GM12875 (cell line): ENCODE measurements at regions not wholly inside any gene's neighbourhood (a gene's known extent, or its start where the extent isn't known, plus 50 kb on each side); places are given as distances from the start of the nearest gene placed in this dataset.
"Not testable (repeated sequence)": the region's sequence is repeated elsewhere in the genome, so short reads cannot be mapped to it uniquely, and the experiment has no call there.

ENCODE experiments used
- H3K4me3 ChIP-seq: one replicate; pipeline ENCODE4 v1.5.1; 2011; ENCODE audit warnings: low read depth, low read length, control low read depth
- TF ChIP-seq, protein P1 (sequence below): IDR thresholded peaks from 2 replicates; pipeline ENCODE4 v1.5.1; 2011; ENCODE audit warnings: low read depth, mild to moderate bottlenecking, control low read depth, inconsistent platforms, low read length, moderate library complexity, borderline replicate concordance; ENCODE audit not compliant: insufficient read depth

DNA sequence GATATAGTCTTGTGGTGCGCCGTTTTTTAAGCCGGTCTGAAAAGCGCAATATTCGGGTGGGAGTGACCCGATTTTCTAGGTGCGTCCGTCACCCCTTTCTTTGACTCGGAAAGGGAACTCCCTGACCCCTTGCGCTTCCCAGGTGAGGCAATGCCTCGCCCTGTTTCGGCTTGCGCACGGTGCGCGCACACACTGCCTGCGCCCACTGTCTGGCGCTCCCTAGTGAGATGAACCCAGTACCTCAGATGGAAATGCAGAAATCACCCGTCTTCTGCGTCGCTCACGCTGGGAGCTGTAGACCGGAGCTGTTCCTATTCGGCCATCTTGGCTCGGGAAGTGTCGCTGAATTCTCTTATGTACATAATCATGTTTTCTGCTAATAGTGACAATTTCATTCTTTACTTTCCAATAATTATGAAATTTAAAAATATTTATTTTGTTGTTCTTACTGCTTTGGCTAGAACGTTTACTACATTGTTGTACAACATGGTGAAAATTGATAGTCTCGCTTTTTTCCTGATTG is 61.2 kb upstream of the MINDY3 start:
- not testable (repeated sequence) for H3K4me3 ChIP-seq

DNA sequence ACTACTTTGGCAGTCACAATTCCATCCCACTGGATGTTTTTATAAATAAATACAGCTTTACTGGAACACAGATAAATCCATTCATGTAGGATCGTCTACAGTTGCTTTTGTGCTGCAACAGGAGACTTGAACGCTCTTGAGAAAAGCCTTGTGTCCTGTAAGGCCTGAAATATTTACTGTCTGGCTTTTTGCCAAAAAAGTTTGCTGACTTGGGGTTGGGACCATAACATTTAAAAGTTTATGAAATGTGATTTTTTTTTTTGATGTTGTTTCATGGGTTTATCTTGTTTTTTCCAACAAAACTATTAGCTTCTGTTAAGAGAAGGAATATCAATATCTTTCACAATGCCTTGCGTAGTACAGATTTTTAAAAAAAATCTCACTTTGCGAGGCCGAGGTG is 71.1 kb upstream of the MINDY3 start:
- TF ChIP-seq, protein P1, sequence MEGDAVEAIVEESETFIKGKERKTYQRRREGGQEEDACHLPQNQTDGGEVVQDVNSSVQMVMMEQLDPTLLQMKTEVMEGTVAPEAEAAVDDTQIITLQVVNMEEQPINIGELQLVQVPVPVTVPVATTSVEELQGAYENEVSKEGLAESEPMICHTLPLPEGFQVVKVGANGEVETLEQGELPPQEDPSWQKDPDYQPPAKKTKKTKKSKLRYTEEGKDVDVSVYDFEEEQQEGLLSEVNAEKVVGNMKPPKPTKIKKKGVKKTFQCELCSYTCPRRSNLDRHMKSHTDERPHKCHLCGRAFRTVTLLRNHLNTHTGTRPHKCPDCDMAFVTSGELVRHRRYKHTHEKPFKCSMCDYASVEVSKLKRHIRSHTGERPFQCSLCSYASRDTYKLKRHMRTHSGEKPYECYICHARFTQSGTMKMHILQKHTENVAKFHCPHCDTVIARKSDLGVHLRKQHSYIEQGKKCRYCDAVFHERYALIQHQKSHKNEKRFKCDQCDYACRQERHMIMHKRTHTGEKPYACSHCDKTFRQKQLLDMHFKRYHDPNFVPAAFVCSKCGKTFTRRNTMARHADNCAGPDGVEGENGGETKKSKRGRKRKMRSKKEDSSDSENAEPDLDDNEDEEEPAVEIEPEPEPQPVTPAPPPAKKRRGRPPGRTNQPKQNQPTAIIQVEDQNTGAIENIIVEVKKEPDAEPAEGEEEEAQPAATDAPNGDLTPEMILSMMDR = no peak
- H3K4me3 ChIP-seq = no peak overlapping the region

GRCh38 chr10:15939543-15939942 is 79.2 kb upstream of the MINDY3 start:
- not testable (repeated sequence) for H3K4me3 ChIP-seq

GRCh38 chr10:15943426-15943825 is 83.1 kb upstream of the MINDY3 start:
- TF ChIP-seq, protein P1 = no peak
- H3K4me3 ChIP-seq = no peak overlapping the region

- H3K4me3 ChIP-seq = no peak overlapping the region
- TF ChIP-seq, protein P1 = no peak
Observed at GRCh38 chr10:15954188-15954587, 93.9 kb upstream of the MINDY3 start.

- TF ChIP-seq, protein P1 = no peak
- no peak overlapping the region for H3K4me3 ChIP-seq
Observed at GRCh38 chr10:15960277-15960676, 100.0 kb upstream of the MINDY3 start.

DNA sequence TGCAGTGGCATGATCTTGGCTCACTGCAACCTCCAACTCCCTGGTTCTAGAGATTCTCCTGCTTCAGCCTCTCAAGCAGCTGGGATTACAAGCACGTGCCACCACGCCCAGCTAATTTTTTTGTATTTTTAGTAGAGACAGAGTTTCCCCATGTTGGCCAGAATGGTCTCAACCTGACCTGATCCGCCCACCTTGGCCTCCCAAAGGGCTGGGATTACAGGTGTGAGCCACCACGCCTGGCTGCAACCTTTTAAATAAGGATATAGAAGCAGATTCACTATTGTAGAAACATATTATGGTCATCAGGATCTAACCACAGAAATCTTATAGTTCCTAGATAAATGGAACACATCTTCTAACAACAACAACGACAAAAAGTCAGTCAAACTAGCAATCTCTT is 112.4 kb upstream of the MINDY3 start:
- not testable (repeated sequence) for H3K4me3 ChIP-seq

DNA sequence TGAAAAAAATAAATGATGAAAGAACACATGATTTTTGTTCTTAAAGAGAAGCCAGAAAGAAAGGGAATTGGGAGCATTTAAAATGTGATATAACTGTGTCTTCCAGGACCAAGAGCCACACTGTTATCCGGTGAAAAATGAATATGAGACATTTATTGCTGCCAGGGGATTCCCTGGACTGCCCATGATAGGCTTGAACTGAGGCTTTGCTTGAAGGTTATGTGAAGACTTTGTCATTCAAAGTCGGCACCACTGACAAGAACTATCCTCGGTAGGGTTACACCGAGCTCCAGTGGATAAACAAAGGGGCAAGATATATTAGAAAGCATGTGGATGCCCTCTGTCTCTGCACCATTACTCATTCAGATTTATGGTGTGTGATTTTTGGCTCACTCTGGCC is 125.4 kb upstream of the MINDY3 start:
- no peak overlapping the region for H3K4me3 ChIP-seq
- TF ChIP-seq, protein P1 = no peak

DNA sequence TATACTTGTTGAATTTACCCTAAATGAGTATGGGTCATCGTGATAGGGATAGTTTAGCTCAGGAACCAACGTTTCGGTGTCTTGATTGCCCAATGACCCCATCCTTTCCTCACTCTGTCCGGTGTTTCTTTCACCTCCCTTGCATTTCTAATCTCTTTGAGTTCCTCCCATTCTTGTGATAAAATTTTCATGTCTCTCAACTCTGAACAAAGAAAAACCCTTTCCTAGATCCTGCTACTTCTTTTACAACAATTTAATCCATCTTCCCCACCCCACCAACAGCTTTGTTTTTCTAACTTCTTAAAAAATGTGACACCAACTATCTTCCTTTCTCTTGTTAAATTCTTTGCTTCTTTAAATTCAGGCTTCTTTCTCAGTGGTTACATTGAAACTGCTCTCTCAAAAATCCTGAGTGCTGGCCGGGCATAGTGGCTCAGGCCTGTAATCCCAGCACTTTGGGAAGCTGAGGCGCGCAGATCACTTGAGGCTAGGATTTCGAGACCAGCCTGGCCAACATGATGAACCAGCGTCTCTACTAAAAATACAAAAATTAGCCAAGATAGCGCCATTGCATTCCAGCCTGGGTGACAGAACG is 130.3 kb upstream of the MINDY3 start:
- TF ChIP-seq, protein P1 = no peak
- no peak overlapping the region for H3K4me3 ChIP-seq
